GM12874 (cell line): ENCODE measurements at regions not wholly inside any gene's neighbourhood (a gene's known extent, or its start where the extent isn't known, plus 50 kb on each side); places are given as distances from the start of the nearest gene placed in this dataset.

ENCODE experiments used
- CTCF ChIP-seq: IDR thresholded peaks from 2 replicates; pipeline ENCODE4 v1.5.1; 2011; ENCODE audit warnings: low read depth, mild to moderate bottlenecking, control low read depth, low read length, moderate library complexity; ENCODE audit not compliant: insufficient read depth

DNA sequence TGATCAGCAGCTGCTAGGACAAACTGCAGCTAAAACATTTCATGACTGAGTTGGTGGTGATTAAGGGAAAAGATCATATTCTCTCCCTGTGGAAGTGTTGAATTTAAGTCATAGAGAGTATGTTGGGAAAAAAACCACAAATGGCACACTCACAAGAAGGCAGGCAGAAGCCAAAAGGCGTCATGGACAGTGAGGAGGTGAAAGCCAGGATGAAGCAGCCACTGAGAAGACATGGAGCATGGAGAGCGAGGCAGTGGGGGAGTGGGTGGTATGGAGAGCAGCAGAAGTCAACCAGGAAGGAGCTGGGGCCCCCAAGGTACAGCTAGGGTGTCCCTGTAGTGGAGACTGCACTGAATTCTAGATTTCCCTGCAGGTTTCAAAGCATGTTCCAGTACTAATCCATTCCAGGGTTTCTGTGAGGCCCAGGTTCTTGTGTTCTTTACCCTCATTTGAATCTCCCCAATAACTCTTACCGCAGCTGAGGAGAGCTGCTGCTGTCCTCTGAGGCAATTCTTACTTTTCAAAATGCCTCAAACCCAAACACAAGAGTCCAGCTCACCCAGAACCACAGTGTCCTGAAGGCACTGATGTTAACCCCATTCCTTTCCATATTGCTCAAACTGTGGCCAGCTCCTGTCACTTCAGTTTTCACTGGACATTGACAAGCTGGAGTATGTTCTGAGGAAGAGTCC is 191.8 kb upstream of the E2F8 start:
- no peak for TF ChIP-seq CTCF

DNA sequence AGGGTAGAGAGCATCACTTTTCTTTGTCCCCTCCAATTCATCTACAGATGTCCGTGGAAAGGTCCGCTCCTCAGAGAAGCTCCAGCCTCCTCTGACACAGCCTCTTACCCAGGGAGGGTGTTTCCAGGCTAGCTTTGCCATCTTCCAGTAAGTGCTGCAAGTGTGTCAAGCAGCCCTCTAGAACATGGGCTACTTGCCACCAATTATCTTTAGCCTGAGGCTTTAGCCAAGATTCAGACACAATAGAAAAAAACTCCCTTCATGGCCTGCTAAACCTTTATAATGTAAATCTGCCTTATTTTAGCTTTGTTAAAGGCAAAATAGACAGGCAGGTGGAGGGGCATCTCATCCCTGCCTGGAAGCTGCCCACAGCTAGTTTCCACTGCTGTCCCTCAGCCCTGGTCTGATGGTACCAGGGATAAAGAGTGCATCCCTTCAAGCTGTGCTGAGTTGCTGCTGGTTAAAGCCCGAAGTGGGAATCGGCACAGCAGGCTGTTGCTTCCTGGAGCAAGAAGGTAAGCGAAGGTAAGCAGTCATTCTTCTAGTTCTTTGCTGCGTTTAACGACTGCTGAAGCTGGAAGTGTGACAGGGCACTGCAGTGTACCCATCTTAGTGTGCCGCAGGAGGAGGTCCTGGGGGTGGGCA is 190.1 kb upstream of the E2F8 start:
- no peak for TF ChIP-seq CTCF

- TF ChIP-seq CTCF: no peak
Measured at GRCh38 chr11:19430346-19430745, 189.6 kb upstream of the E2F8 start.

GRCh38 chr11:19429108-19429760 is 188.5 kb upstream of the E2F8 start:
- no peak for TF ChIP-seq CTCF

DNA sequence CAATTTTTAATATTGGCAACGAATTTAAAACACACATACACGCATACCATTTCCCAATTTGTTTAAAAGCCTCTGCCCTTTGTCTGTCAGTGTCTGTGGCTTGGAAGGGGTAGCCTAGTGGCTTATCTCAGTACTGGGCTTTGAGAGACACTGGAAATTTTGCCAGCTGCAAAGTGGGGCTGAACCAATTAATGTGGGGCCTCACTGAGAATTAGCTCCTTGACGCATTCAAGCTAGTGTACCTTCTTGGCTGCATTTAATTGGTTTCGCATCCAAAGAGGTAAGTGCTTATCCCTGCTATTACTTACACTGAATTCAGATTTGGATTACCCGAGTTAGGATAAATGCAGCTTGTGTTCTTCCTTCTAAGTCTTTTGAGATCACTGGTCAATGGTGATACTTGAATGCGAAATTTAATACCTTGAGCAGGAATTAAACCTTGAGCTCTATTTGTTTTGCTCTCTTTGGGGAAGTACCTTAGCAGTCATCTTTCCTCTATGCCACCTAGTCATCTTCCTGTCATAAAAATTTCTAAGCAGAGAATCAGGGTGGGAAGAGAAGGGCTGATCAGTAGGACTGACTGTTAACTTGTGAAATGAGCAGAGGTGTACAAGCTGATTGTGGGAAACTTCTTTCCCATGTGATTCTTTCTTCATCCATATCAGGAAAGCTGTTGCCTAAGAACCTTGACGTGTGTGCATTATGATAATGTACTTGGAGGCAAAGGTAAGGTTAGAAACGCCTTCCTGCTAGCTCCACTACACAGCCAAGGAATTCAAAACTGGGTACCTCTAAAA is 187.7 kb upstream of the E2F8 start:
- TF ChIP-seq CTCF: no peak

GRCh38 chr11:19426756-19427403 is 186.1 kb upstream of the E2F8 start:
- no peak for TF ChIP-seq CTCF
